Embryonic facial prominence (tissue), 1 donor: ENCODE measurements at regions not wholly inside any gene's neighbourhood (a gene's known extent, or its start where the extent isn't known, plus 50 kb on each side); places are given as distances from the start of the nearest gene placed in this dataset.
"Not testable (repeated sequence)": the region's sequence is repeated elsewhere in the genome, so short reads cannot be mapped to it uniquely, and the experiment has no call there.

Experiments used
- DNase-seq: peaks from one replicate; pipeline ENCODE4 v3.0.0-alpha.2; 2016; ENCODE audit errors: extremely low spot score

DNA sequence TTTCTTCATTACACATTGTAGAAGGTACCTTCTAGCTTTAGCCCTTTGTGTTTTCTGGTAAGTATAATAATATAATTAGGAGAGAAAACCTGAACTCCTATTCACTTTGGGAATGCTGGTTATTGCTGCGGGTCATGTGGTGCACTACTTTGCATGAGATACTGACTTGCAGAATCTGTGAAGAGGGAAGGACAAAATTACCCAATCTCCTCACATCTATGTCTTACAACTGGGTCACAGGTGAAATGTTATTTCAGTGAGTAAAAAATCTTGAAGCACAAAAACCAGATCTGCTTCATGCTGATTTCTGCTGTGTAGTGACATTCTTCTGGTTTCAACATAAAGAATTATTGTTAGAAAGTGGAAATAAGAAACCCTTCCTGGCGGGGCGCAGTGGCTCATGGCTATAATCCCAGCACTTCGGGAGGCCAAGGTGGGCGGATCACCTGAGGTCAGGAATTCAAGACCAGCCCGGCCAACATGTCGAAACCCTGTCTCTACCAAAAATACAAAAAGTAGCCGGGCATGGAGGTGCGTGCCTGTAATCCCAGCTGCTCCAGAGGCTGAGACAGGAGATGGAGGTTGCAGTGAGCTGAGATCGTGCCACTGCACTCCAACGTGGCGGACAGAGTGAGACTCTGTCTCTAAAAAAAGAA is 211.0 kb upstream of the REG3G start:
- no peak for DNase-seq

DNA sequence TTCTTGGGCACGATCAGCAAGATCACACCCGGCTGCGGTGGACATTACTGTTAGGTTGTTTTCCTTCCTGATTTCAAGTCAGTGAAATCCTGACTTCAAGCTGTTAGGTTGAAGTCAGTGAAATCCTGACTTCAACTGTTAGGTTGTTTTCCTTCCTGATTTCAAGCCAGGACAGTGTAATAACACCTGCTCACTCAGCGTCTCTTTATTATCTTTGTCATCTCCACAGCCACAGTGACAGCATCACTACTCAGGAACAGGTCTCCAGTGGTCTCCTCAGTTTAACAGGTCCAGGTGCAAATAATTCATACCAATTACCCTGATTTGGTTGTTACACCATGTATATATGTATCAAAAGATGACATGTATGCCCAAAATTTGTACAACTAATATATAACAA is 208.1 kb upstream of the REG3G start:
- no peak for DNase-seq

DNA sequence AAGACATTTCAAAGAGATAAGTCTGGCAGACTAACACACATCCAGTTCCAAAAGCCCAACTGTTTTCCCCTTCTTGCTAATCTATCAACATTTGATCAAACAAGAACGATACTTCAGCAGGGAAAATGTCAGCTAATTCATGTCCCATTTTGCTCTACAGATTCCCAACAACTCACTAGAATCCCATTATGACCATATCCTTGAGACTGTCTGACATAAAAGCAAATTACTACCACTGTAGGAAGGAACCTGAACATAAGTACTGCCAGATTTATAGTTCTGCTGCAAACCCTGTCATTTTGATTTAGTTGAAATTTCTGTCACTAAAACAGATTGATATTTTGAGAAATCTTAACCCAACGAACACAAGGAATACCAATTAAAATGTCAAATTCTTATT is 193.0 kb upstream of the REG3G start:
- DNase-seq = no peak

DNA sequence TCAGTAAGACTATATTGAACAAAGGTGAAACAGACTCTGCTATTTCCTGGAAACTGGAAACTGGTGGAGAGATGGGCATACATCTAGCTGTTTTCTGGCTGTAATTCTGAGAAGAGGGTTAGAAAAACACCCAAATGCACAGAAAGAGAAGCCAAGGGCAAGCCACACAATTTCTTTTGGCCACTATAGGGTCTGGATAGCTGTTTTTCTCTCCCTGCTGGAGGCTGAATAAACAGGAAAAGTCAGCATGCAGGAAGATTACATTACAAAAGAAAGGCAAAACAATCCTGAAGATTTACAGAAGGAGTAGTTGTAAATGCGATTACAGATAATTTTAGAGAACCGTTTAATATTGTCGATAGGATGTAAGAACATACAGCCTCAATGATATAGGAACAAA is 186.2 kb upstream of the REG3G start:
- no peak for DNase-seq

DNA sequence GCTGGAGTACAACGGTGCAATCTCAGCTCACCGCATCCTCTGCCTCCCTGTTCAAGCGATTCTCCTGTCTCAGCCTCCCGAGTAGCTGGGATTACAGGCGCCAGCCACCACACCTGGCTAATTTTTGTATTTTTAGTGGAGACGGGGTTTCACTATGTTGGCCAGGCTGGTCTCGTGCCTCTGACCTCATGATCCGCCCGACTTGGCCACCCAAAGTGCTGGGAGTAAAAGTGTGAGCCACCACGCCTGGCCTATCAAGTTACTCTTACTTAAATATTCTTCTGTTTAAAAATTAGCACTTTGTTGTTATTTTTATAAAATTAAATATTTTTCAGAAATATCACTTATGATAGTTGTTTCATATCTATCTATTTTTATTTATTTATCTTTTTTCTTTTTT is 185.2 kb upstream of the REG3G start:
- DNase-seq = not testable (repeated sequence)

DNA sequence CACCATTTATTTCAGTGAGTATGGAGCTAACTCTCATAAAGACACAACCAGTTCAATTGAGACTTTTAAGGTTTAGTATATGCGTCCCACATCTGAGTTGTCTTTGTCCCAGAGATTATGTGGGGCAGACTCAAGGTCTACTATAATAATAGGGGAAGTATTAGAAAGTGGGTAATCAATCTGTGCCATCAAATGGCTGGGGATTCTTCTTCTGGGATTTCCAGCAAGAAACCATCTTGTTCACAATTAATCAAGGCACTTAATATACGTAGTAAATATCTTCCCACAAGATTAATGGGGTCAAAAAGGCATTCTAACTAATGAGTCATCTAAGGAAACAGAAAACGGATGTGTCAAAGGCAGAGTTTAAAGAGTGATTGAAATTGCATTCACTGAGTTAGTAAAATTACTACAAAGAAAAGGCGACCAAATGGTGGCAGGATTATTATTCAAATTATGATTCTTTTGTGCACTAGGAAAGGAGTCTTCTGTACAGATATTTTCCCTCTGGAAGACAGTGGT is 179.8 kb upstream of the REG3G start:
- DNase-seq = no peak

DNA sequence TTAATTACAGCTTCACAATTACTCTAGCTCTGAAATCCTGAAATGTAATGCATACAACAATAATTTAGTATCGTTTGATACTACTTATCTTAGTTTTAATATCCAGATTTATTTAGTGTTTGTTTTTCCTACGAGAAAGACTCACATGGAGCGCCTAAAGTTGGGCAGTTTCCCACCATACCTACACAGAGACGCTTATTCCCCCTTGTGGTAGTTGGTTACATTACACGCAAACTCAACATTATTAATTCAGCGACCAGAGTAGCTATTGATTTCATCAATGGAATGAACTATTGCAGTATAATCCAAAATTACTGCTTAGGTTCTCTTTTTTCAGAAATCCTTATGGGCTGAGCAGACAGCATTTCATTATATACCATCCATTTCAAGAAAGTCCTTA is 164.0 kb upstream of the REG3G start:
- no peak for DNase-seq

DNA sequence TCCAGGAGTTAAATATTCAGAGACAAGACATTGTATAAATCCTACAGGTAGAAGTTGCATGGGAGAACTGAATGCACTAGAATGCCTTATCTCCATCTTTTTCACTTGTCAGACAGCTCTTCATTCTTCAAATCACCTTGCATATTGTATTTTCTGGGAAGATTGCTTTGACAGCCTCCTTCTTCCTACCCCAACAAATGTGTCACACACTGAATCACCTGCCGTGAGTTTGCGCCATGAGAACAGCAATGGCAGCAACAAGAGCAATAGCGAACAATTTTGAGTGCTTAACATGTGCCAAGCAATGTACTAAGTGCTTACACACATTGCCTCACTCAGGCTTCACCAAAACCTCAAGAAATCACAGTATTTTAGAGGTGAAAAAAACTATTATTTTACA is 161.3 kb upstream of the REG3G start:
- DNase-seq = no peak

DNA sequence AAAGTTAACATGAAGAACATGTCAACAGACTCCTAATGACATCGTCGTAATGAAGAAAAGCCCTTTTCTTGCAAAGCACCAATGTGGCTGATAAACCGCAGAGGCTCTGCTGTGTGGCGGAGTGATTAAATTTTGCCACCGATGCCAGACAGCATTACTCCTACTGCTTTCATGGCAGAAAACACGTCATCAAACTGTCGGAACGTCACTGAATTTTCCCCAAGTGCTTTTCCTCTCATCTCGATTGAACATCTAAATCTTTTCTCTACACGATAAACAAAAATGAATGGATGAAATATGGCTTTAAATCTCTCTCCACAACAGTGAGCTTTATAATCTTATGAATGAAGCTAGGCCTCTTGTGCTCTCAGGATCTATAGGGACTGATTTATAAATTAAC is 159.8 kb upstream of the REG3G start:
- no peak for DNase-seq

DNA sequence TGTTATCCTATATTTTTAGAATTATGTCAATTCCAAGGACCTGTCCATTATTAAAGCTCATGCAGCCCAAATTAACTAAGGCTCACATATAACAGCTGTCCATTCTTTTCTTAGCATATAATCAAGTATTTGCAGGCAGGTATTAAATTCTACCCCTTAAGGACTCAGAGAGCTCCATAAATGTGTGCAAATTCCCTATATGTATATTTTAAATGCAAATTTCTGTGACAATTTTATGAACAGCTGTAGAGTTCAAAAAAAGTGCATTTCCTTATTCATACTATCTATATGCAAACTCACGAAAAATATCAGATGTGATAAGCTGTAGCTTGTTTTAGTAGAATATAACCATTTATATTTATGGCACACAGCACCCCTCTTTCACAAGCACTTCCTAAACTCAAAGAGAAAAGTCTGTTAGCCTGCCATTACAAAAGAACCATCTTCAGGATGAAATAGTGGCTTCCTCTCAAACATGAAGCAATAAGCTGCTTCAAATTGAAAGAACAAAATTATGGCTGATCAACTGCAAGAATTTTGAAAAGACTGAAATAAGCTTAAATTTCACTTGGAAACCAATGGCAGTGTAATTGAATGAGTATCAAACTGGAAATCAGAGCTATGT is 155.0 kb upstream of the REG3G start:
- DNase-seq = no peak

DNA sequence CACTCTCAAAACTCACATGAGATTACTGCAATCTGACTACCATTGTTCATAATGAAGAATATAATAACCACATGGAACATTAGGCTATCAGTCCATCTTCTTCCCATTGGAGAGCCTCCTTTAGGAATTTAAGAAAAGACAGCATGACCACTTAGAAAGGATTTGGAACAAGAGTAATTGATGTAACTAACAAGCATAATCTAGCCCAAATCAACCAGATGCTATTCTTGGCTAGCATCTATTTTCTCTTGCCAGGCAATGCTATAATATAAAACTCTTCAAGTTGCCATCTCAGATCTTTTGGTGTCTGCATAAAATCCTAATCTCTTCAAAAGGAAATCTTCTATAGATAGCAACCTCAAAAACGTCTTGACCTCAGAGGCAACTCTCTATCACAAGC is 152.0 kb upstream of the REG3G start:
- DNase-seq = no peak

DNA sequence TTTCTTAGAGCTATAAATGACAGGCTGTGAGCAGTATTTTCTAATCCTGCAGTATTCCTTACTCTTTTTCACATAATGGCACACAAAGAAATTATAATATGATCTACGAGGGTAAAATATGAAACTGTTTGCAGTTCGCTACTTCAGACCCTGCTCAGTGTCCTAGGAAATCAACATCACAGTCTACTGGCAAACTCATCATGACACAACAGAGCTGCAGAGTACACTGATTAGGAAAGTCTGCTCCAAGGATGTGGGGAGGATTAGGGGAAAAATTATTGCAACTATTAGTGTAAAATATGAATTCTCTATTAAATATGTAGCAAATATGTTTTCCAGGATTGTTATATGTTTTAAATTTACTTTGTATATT is 149.2 kb upstream of the REG3G start:
- no peak for DNase-seq

DNA sequence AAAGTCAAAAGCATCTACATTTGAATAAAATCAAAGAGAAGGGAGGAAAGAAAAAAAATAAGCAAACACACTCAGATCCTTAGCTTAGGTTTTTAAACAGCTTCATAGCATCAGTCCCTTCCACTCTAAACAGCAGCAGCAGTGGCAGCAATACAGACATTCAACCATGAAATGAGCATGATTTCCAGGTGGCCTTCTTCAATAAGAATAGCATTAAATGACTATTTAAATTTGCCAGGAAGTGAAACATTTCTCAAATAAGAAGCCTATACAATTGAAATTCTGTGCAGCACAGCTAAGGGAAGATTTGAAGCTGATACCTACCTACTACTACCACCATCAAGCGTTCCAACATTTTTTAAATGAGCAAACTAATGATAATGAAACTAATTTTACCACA is 138.1 kb upstream of the REG3G start:
- DNase-seq = no peak

DNA sequence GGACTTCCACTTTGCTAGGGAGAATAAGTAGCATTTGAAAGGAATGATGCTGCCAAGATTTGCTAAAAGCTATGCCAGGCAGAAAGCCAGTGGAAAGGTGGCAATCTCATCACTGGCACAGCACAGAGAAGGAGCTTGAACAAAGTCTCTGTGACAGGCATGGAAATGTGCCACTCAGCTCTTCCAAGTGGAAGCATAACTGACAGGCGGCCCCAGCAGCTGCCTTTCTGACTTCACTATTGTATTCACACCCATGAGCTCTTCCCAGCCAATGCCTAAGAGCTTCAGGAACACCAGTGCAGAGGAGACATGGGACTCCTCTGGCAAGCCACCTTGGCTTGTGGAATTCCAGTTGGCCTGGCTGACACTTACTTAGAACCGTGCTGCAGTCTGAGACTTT is 134.6 kb upstream of the REG3G start:
- no peak for DNase-seq

DNA sequence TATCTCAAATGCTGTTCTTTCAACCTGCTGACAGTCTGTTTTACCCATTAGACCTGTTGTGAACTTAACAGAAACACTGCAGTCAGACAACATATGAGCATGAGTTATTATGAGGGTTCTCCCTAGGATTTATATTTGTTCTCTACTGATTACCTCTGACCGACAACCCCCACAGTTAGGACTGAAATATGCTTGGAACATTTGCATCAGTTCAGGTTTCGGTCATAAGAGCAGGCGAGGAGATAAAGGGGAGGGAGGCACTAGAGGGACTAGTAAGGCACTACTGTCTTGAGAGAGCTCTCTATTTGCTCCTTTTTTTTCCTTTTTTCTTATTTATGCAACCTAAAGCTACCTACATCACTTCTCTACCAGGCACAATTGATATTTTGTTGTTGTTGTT is 133.2 kb upstream of the REG3G start:
- no peak for DNase-seq

DNA sequence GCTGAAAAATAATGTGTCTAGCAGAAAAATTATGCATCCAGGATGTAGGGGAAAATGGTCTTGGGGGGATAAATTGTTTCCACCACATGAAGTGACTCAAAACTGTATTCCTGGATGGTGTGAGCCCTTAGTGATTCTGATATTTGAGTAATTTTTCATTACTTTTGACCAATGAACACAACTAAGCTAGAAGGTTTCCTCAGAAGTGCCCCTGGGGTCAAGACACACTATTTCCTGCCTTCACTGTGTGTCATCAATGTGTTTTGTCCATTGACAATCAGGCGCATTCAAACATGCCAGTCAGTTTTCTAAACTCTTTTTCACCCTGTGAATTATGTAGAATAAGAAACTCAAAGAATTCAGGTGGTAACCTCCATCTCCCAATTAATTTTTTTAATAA is 130.5 kb upstream of the REG3G start:
- DNase-seq = no peak

DNA sequence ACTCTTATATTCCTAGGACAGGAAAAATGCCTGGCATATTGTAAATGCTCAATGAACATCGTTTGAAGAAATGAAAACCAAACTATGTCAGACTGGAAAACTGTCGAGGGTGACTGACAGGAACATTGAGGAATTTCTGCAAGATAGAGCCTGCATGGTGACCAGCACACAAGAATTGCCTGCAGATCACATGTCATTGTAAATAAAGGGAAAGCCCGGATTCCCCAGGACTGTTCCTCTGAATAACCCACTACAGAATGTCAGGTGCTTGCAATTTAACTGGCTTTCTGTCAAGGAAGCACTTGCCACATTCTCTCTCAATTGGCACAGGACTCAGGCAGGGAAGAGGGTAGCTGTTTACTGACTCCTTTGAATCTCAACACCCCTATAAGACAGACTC is 129.0 kb upstream of the REG3G start:
- DNase-seq = no peak

DNA sequence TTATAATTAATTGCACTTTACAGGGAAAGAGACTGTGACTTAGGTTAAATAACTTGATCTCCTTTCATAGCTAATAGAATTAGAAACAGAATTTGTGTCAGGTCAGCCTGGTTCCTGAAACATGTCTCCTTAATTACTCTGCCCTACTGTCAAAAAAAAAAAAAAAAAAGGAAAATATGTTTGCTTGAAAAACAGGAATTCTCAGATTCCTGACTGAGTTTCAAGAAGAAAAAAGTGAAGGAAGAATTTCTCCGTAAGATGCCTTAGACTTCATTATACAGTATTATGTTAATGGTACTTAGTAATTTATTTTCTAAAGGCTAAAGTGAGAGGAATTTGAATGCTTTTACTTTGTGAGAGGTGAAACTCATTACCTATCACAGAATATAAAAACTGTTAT is 118.4 kb upstream of the REG3G start:
- no peak for DNase-seq

DNA sequence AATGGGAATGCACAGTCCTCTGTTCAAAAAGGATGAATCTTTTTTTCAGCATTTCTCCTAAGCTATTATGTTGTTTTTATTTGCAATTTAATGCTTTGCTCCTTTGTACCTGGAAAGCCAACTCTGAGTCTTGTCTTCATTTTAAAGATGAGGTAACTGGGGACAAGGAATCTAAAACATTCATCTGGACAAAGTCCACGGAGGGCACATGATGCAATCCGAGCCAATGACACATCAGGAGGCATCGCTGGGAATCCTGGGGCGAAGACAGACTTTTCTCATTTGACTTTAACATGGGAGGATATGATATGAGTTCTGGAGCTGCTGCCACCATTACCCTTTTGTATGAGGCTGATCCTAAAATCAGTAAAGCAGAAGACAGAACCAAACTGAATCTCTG is 116.5 kb upstream of the REG3G start:
- no peak for DNase-seq

DNA sequence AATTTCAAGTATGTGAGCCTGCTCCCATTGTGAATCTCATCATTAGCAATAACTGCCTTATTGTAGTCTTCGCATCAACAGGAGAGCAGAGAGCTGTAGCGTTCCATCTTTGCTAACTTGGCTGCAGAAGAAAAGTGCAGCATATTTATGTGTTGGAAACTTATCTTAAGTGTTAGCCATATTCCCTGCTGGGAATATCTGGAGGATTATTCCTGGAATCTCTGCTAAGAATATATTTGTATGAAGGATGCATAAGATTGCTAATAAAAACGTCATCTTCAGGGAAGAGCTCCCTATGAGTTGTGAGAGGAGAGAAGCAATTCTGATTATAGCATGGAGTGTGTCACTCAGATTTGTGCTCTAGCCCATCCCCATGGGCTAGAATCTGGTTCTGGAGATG is 115.1 kb upstream of the REG3G start:
- DNase-seq = no peak

DNA sequence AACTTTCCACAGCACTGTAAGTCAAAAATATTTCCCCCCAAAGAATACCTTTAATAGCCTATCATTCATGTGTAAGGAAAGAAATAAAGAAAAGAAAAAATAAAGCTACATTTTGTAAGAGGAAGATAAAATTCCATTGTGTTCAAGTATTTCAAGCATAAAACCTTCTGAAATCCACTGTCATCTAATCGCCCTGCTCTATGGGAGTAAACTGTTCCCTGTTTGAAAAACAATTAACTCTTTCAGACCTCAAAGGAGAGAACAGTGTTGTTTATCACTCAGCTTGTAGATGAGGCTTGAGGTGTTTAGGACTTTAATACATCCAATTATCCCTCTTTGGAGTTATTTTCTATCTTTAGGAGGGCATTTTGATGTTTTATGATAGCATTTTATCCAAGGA is 112.2 kb upstream of the REG3G start:
- no peak for DNase-seq

DNA sequence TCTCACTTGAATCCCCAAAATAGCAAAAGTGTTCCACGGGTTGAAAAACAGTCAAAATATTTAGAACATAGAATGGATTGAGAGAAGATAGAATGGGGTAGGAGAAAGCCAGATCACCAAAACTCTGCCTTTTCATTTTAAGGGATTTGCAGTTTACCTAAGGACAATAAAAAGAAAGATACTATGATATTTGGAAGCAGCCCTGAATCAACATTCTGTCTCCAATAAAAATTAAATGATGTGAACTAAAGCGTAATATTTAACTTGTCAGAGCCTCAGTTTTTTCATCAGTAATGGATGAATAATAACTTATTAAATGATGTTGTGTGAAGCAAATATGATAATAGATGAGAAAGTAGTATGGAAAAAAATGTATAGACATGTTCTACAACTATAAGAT is 100.2 kb upstream of the REG3G start:
- no peak for DNase-seq

DNA sequence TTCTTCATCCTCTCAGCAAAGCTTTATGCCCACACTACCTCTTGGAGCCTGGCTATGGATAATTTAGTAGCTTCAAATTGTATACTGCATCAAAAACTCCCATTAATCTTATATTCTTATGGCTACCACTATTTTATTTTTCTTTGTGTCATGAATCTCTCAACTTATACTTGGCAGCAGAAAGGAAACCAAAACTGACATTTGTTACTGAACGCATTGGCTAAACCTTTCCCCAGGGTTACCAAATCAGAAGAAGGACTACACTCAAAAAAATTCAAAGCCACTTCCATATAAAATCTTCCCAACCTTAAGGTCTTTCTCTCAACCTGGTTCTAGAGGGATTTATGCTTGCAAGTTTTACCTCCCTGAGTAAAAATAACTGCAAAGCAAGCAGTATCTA is 97.0 kb upstream of the REG3G start:
- no peak for DNase-seq

DNA sequence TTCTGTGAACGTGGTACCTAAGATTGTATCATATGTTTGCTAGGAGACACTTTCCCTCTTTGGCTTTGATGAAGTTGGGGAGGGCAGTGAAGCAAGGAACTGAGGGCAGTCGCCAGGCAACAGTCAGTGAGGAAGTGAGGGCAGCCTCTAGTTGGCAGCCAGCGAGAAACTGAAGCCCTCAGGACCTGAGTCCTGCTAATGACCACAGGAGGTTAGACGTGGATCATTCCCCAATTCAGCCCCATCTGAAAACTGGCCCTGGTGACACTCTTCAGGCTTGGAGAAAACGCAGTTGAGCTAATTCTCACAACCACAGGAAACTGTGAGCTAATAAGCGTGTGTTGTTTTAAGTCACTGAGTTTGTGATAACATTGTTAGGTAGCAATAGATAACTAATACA is 84.5 kb upstream of the REG3G start:
- no peak for DNase-seq
